ENCODE measurements at regions not wholly inside any gene's neighbourhood (a gene's known extent, or its start where the extent isn't known, plus 50 kb on each side); places are given as distances from the start of the nearest gene placed in this dataset.
"Not testable (repeated sequence)": the region's sequence is repeated elsewhere in the genome, so short reads cannot be mapped to it uniquely, and the experiment has no call there.

- TF ChIP-seq EP300 (IDR thresholded peaks at IDR 0.05) (no peak), POLR2AphosphoS5 (IDR thresholded peaks at IDR 0.05) (no peak), POLR2A (IDR thresholded peaks at IDR 0.05) (no peak)
- TF ChIP-seq, protein P1, sequence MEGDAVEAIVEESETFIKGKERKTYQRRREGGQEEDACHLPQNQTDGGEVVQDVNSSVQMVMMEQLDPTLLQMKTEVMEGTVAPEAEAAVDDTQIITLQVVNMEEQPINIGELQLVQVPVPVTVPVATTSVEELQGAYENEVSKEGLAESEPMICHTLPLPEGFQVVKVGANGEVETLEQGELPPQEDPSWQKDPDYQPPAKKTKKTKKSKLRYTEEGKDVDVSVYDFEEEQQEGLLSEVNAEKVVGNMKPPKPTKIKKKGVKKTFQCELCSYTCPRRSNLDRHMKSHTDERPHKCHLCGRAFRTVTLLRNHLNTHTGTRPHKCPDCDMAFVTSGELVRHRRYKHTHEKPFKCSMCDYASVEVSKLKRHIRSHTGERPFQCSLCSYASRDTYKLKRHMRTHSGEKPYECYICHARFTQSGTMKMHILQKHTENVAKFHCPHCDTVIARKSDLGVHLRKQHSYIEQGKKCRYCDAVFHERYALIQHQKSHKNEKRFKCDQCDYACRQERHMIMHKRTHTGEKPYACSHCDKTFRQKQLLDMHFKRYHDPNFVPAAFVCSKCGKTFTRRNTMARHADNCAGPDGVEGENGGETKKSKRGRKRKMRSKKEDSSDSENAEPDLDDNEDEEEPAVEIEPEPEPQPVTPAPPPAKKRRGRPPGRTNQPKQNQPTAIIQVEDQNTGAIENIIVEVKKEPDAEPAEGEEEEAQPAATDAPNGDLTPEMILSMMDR (IDR thresholded peaks at IDR 0.05), result no peak
- Histone ChIP-seq H3K9me3 (no peaks in the 10 kb centered on the region), H3K4me3 (no peak overlapping the region), H3K36me3 (no peaks in the 10 kb centered on the region), H3K27ac (no peak overlapping the region), H3K4me1 (no peaks in the 10 kb centered on the region), H3K27me3 (peaks cover 28% of the 10 kb centered on the region)
- no peak for ATAC-seq
- 50 to 54% methylated on average over 3 of the region's 3 CpGs for WGBS, 2 donors (ENCODE audit: low coverage in 1 of 2)
Observed at GRCh38 chr19:34084396-34085145, 87.7 kb upstream of the LSM14A start.

DNA sequence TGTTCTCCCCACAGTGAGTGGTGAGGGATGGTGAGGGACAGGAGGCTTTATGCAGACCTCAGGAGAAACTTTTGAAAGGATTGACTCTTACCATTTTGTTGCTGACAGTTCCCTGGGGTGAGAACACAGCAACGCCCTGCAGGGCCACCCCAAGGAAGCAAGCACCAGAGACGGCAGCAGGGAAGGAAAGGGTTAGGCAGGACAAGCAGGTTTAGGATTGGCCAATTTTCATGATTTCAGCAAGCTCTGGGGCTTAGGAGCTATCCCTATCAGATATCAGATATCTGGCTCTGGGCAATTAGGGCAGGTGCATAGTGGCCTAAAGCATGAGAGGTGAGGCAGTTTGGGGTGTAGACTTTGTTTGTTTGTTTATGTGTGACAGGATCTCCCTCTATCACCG is 87.0 kb upstream of the LSM14A start:
- TF ChIP-seq POLR2A (IDR thresholded peaks at IDR 0.05), result no peak
- no peak for TF ChIP-seq POLR2AphosphoS5 (IDR thresholded peaks at IDR 0.05)
- TF ChIP-seq, protein P1 (IDR thresholded peaks at IDR 0.05), result no peak
- Histone ChIP-seq H3K27ac (no peak overlapping the region), H3K27me3 (peaks cover 34% of the 10 kb centered on the region), H3K9me3 (no peaks in the 10 kb centered on the region), H3K4me3 (no peak overlapping the region), H3K36me3 (no peaks in the 10 kb centered on the region), H3K4me1 (no peaks in the 10 kb centered on the region)
- no peak for ATAC-seq
- 33% methylated on average over 3 of the region's 3 CpGs; no CpG with 5 or more reads in 1 of the 2 donors for WGBS, 2 donors (ENCODE audit: low coverage in 1 of 2)

DNA sequence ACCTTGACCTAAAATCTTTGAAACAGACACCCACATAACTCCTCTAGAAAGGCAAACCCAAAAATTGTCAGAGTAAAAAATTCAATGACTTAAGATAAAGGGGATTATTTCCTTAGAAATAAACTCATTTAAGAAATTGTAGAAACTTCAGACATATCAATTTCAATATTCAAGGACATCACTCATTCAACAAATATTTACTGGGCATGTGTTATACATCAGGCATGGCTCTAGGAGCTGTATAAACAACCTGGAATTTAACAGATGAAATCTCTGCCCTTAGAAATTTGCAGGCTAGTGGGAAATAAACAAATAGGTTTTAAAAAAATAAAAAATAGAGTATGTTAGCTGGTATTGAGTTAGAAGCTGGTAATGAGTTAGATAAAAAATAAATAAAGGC is 84.0 kb upstream of the LSM14A start:
- H3K4me3 ChIP-seq, result no peak overlapping the region
- no peaks in the 10 kb centered on the region for H3K9me3 ChIP-seq
- TF ChIP-seq POLR2AphosphoS5 (IDR thresholded peaks at IDR 0.05), result no peak
- TF ChIP-seq POLR2A (IDR thresholded peaks at IDR 0.05), result no peak
- TF ChIP-seq, protein P1 (IDR thresholded peaks at IDR 0.05), result no peak
- TF ChIP-seq EP300 (IDR thresholded peaks at IDR 0.05), result no peak
- H3K27ac ChIP-seq, result no peak overlapping the region
- no peaks in the 10 kb centered on the region for H3K36me3 ChIP-seq
- no peaks in the 10 kb centered on the region for H3K4me1 ChIP-seq
- no peak for ATAC-seq
- H3K27me3 ChIP-seq, result peaks cover 36% of the 10 kb centered on the region

DNA sequence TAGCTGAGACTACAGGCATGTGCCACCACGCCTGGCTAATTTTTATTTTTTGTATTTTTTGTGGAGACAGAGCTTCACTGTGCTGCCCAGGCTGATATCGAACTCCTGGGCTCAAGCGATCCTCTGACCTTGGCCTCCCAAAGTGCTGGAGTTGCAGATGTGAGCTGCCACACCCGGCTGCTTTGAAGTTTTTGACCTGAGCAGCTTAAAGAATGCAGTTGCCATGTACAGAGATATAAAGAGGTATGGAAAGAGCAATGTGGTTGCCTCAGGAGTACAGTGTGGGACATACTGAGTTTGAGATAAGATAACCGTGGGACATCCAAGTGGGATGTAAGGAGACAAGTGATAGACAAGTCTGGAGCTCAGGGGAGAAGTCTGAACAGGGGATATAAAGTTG is 82.7 kb upstream of the LSM14A start:
- Histone ChIP-seq H3K27ac (no peak overlapping the region), H3K4me1 (no peaks in the 10 kb centered on the region), H3K27me3 (peaks cover 29% of the 10 kb centered on the region), H3K36me3 (no peaks in the 10 kb centered on the region), H3K4me3 (no peak overlapping the region), H3K9me3 (no peaks in the 10 kb centered on the region)
- WGBS, 2 donors (ENCODE audit: low coverage in 1 of 2), result 70 to 74% methylated on average over 2 to 5 of the region's 5 CpGs
- no peak for TF ChIP-seq POLR2A (IDR thresholded peaks at IDR 0.05)
- no peak for ATAC-seq

DNA sequence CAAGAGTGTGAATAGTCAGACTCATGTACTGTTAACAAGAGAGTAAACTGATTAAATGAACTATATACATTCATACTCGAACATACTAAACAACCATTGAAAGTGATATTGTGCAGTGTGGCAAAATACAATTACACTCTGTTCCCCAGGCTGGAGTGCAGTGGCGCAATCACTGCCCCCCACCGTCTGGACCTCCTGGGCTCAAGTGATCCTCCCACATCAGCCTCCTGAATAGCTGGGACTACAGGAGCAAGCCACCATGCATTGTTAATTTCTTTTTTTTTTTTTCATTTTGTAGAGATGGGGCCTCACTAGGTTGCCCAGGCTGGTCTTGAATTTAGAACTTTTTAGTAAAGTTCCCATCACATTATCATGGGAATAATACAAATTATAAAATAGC is 77.3 kb upstream of the LSM14A start:
- no peaks in the 10 kb centered on the region for H3K4me1 ChIP-seq
- peaks cover 29% of the 10 kb centered on the region for H3K27me3 ChIP-seq
- ATAC-seq, result no peak
- 63 to 71% methylated on average over 3 of the region's 3 CpGs for WGBS, 2 donors (ENCODE audit: low coverage in 1 of 2)
- H3K9me3 ChIP-seq, result no peaks in the 10 kb centered on the region
- H3K36me3 ChIP-seq, result no peaks in the 10 kb centered on the region
- no peak overlapping the region for H3K4me3 ChIP-seq
- no peak for TF ChIP-seq POLR2AphosphoS5 (IDR thresholded peaks at IDR 0.05)
- no peak for TF ChIP-seq POLR2A (IDR thresholded peaks at IDR 0.05)
- TF ChIP-seq EP300 (IDR thresholded peaks at IDR 0.05), result no peak
- TF ChIP-seq, protein P1 (IDR thresholded peaks at IDR 0.05), result no peak
- no peak overlapping the region for H3K27ac ChIP-seq

GRCh38 chr19:34095411-34095810 is 76.9 kb upstream of the LSM14A start:
- ATAC-seq, H3K9me3 ChIP-seq, H3K4me3 ChIP-seq, H3K4me1 ChIP-seq, H3K36me3 ChIP-seq, H3K27ac ChIP-seq: not testable (repeated sequence)
- WGBS, 2 donors (ENCODE audit: low coverage in 1 of 2), result 93% methylated on average over 3 to 5 of the region's 5 CpGs
- H3K27me3 ChIP-seq, result peaks cover 25% of the 10 kb centered on the region

Data from gastroesophageal sphincter (tissue), 4 donors.